RCC 7860 (cell line): ENCODE measurements at regions not wholly inside any gene's neighbourhood (a gene's known extent, or its start where the extent isn't known, plus 50 kb on each side); places are given as distances from the start of the nearest gene placed in this dataset.

Experiments
- DNase-seq: peaks from one replicate; pipeline ENCODE4 v3.0.0-alpha.2; 2015; ENCODE audit warnings: low spot score
- FAIRE-seq: peaks from 2 replicates; lab custom pipeline; 2012; peaks lifted over from hg19 to GRCh38; lab: Jason Lieb, UNC

DNA sequence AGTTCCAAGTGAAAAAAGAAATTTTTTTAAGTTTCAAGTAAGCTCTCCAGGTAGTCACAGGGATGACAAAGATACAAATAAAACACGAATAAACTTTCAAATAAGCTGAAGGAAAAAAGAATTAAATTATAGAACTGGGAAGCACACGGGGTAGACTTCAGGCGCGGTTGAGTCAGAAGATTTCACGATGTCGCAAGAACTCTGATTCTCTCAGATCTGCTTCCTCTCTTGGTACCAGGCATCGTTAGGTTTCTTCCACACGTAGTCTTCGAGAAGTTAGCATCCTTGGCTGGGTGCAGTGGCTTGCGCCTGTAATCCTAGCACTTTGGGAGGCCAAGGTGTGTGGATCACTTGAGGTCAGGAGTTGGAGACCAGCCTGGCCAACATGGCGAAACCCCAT lies 784.1 kb upstream of the RBFOX1 start:
- DNase-seq (no peak), FAIRE-seq (no peak)

- no peak for FAIRE-seq
- DNase-seq = no peak
Measured at GRCh38 chr16:6547131-6547530, 785.5 kb upstream of the RBFOX1 start.

DNA sequence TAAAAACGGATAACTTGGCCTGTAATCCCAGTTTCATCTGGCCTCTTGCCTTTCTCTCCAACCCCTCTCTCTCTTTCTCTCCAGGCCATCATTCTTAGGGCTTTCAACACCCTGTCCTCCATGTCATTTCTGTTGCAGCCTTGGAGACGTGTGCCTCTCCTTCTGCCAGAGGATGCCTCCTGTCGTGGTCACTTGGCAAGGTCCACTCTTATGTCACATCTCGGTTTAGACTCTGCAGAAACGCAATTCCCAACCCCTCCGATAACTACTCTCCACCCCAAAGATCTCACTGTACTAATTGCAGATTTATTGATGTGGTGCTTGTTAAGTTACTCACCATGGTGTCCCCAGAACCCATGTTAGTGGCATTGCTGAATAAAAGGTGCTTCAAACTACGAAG lies 787.3 kb upstream of the RBFOX1 start:
- no peak for FAIRE-seq

DNA sequence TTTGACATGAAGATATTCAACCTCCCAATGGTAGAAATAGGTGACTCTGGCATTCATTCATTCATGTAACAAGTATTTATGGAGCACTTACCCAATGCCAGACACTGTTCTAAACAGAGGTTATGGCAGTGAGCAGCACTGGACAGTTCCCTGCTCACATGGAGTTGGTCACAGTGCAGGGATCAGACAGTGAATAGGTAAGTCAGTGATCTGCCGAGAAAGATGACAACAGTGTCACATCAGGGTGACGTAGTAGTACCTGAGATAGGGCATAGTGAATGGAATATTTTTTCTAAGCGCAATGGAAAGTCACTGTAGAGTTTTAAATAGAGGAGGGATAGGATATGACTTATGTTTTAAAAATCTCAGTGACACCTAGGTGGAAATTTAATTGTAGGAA lies 791.4 kb upstream of the RBFOX1 start:
- FAIRE-seq (no peak), DNase-seq (no peak)

More for the DNA sequence above, 787.3 kb upstream of the RBFOX1 start:
- DNase-seq = no peak

GRCh38 chr16:6536411-6536810 lies 796.2 kb upstream of the RBFOX1 start:
- FAIRE-seq = no peak
- no peak for DNase-seq

- no peak for FAIRE-seq
- no peak for DNase-seq
Measured at GRCh38 chr16:6531067-6531466, 801.6 kb upstream of the RBFOX1 start.

GRCh38 chr16:6528217-6528616 lies 804.4 kb upstream of the RBFOX1 start:
- DNase-seq = no peak
- no peak for FAIRE-seq

GRCh38 chr16:6527646-6528045 lies 805.0 kb upstream of the RBFOX1 start:
- no peak for FAIRE-seq
- DNase-seq = no peak

- FAIRE-seq (no peak), DNase-seq (no peak)
Measured at GRCh38 chr16:6524501-6524900, 808.1 kb upstream of the RBFOX1 start.

DNA sequence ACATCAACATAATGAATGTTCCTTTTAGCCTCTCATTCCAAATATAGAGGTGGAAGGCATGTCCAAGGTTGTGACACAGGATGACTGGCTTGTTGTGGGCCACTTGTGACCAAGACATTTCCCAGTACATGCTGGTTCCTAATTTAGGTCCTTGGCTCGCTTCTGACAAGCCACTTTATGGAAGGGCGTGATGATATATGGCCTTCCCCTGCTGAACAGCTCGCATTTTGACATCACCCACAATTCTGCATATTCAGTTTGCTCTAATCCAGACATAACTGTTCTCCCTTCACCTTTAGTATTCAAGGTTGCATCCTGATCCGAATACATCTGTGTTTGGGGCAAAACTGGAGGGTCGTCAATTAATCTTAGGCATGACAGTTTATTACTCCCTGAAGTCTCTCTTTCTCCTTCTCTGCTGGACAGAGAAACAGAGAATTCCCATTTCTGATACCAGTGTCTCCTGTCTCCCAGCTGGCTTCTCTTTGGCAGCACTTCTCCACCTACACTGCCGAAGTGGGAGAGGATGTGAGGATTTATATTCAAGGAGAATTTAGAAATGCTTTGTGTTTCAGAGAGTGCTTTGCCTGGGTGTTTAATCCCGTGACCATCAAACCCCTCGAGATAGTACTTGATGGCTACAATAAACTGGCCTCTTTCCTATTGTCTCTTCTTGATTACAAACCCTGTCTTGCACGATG lies 815.5 kb upstream of the RBFOX1 start:
- no peak for FAIRE-seq
- DNase-seq = no peak

DNA sequence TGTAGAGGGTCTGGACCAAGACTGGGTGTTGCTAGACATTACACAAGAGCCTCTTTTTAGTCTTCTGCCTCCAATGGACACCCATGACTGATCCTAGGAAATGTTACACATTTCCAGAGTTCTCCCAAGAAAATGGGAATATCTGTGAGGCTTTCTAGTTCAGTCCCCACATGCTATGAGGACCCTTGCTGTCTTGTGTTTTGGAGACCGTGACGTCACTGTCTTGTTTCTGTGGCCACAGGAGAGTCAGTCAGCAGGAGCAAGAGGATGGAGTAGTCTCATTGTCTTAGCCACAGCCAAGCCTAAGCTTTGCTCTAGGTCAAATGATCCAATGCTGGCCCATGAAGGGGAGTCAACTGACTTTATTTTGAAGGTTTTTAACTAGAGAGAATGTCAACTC lies 820.1 kb upstream of the RBFOX1 start:
- no peak for FAIRE-seq

GRCh38 chr16:6510261-6510660 lies 822.4 kb upstream of the RBFOX1 start:
- no peak for FAIRE-seq
- DNase-seq = no peak

More for the DNA sequence above, 820.1 kb upstream of the RBFOX1 start:
- no peak for DNase-seq

DNA sequence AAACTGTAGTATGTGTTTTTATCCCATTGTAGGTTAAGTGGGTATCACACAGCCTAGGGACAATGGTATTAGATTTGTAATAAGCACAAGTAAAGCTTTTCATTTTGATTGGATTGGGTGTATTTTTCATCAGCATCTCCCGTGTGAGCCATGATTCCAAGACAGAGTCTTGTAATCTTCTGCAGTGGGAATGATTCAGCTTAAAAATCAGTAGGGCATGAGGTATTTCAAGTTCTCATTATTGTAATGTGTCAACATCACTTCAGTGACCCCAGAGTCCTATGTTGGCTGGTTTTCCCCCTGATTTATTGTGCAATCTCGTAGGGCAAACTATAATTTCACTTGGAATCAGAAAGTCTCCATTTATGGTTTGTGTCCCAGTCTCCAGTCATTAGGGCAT lies 833.2 kb upstream of the RBFOX1 start:
- FAIRE-seq (no peak), DNase-seq (no peak)

DNA sequence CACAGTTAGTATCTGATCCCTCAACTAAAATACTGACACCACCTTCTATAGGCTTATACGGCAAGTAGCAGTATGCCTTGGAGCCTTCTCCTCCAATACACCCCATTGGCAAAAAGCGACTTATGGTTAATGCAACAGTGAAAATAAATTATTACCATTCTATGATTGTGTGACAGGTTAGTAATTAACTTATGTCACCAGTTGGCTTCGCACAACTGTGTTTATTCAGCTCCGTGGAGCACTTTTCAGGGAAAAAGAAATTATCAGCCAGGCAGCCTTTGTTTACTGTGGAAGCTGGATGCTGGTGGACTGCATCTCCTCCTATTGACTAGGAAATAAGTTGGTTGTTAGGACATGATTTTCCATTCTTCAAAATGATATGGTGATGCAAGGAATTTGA lies 833.8 kb upstream of the RBFOX1 start:
- FAIRE-seq = no peak
- DNase-seq = no peak

DNA sequence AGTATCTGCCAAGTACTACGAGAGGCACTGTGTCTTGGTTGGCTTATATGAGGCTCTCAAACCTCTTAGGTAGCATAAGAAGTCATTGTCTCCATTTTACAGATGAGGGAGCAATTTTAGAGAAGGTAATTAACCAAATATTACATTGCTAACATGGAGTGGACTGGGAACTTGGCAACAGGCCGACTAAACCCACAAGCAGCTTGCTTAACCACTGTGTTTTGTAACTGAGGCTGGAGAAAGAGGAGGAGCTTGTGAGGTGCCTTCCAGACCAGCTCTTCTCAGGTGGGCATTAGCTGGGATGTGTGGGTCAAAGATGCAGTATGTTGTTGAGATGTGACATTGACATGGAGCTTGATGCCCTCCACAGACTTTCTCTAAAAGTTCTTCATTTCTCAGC lies 835.6 kb upstream of the RBFOX1 start:
- DNase-seq (no peak), FAIRE-seq (no peak)

- FAIRE-seq (no peak), DNase-seq (no peak)
Measured at GRCh38 chr16:6495486-6496210, 837.0 kb upstream of the RBFOX1 start.

- FAIRE-seq (no peak), DNase-seq (no peak)
Measured at GRCh38 chr16:6494716-6495115, 837.9 kb upstream of the RBFOX1 start.

DNA sequence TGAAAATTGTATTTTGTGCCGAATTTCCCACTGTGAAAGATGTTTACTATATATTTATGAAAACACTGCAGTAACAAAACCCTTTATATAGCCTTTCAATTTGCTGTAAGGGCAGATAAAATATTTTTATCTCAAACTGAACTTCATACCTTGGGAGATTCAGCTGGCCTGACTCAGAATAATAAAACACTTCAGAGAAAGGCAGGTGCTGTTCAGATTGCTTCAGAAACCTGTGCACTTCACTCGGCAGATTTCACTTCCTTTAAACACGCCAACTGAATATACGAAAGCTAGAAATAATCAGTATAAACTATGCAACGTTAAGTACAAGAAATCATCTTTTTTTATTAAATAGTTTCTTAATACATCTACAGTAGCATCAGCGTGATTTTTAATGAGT lies 839.1 kb upstream of the RBFOX1 start:
- DNase-seq (no peak), FAIRE-seq (no peak)

GRCh38 chr16:6492742-6493141 lies 839.9 kb upstream of the RBFOX1 start:
- FAIRE-seq (no peak), DNase-seq (no peak)

DNA sequence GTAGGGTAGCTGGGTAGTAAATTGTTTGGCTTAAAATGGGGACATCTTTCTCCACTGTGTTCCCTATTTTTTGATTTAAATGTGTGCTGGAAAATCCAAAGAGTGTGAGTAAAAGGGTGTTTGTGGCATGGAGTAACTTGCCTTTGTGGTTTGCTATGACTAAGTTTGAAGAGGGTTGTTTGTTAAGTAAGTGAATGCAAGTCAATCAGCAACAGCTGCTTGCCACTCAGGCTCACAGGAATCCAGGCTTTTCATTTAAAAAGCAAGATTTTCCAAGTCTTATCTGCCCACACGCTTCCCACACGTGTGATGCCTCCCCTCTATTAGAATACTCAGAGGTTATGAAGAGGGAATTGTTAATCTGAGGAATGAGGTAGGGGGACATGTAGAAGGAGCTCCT lies 847.7 kb upstream of the RBFOX1 start:
- FAIRE-seq (no peak), DNase-seq (no peak)

DNA sequence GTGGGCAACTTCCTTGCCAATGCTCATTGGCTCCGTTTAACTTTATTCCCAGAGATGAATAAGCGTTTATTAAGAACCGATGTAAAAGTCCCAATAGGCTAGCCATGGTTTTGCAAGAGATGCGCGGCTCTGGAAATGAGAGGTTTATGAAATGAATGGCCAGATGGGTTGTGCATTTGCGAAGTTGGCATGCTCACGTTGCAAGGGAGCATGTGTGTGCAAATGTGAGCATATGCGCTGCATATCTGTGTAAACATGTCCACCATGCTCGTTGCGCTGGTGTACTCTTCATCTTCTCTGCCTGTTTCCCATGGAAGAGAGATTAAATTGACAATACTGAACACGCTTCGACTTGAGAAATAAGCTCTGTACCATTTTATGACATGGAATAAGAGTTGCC lies 848.6 kb upstream of the RBFOX1 start:
- DNase-seq (no peak), FAIRE-seq (no peak)

- FAIRE-seq = no peak
- DNase-seq = no peak
Measured at GRCh38 chr16:6483469-6484033, 849.1 kb upstream of the RBFOX1 start.
